TTC549 (cell line): ENCODE measurements at regions not wholly inside any gene's neighbourhood (a gene's known extent, or its start where the extent isn't known, plus 50 kb on each side); places are given as distances from the start of the nearest gene placed in this dataset.
"Not testable (repeated sequence)": the region's sequence is repeated elsewhere in the genome, so short reads cannot be mapped to it uniquely, and the experiment has no call there.

Source experiments
- FAIRE-seq: peaks from 2 replicates; lab custom pipeline; 2012; peaks lifted over from hg19 to GRCh38; lab: Jason Lieb, UNC

DNA sequence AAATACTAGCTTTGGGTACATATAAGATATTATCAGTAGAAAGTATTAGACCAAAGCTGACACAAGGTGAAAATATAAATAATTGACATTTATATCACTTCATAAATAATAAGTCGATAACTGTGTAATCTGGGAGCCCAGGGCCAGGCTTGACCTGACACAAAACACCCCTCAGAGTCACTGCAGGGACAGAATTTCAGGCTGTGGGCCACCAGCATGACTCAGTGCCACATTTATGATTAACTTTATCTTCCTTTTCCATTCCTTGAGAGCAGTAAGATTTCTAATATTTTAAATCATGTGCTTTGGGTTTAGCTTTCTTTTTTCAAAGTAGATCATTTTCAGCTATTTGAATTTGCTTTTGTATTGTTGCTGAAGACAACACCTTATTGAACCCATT lies 102.9 kb upstream of the NFE2L3 start:
- FAIRE-seq = no peak

DNA sequence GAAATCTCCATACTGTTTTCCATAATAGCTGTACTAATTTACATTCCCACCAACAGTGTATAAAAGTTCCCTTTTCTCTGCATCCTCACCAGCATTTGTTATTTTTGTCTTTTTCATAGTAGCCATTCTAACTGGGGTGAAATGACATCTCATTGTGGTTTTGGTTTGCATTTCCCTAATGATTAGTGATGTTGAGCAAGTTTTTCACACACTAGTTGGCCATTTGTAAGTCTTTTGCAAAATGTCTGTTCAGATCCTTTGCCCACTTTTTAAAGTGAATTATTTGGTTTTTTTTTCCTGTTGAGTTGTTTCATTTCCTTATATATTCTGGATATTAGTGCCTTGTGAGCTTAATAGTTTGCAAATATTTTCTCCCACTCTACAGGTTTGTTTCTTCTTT lies 101.0 kb upstream of the NFE2L3 start:
- no peak for FAIRE-seq

DNA sequence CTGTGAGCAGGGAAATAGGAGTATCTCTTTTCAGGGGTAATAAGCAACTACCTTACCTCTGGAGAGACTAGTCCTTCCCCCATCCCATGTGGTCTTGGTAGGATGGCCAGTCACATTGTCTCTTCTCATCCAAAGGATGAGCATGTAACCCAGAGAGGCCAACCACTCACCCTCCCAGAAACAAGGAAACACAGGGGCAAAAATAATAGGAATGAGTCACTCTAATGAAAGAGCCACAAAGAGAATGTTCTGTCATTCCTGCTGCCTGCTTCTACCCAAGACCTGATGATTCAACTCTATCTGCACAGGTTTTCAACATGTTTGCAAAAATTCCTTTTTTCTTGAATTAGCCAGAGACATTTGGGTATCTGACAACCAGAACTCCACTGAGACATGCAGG lies 99.3 kb upstream of the NFE2L3 start:
- no peak for FAIRE-seq

DNA sequence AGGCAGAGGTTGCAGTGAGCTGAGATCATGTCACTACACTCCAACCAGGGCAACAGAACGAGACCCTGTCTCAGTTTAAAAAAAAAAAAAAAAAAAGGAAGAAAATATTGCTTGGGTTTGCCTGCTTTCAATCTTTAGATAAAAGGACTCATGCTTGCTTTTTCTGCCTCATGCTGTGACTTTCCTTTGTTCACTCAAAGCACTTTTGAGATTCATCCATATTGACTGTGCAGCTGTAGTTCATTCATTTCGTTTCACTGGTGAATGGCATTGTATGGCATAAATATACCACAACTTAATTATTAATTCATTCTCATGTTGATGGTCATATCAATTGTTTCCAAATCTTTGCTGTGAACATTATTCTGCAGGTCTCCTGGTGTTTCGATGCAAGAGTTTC lies 97.6 kb upstream of the NFE2L3 start:
- no peak for FAIRE-seq

DNA sequence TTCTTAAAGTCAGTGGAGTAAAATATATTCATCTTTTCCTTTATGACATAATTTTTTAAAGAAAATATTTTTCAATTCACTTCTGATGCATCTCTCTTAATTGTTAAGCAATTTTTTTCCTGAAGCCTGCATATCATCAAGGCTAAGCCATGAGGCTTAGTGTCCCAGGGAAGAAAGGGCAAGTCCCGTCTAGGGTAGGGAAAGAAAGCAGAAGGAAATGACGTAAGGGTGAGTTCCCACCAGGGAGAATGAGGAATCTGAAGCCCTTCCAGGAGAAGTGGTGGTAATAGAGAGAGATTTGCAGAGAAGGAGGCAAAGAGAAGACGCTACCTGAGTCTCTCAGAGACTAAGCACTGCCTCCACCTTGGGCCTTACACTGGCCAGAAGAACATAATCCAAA lies 96.8 kb upstream of the NFE2L3 start:
- no peak for FAIRE-seq

DNA sequence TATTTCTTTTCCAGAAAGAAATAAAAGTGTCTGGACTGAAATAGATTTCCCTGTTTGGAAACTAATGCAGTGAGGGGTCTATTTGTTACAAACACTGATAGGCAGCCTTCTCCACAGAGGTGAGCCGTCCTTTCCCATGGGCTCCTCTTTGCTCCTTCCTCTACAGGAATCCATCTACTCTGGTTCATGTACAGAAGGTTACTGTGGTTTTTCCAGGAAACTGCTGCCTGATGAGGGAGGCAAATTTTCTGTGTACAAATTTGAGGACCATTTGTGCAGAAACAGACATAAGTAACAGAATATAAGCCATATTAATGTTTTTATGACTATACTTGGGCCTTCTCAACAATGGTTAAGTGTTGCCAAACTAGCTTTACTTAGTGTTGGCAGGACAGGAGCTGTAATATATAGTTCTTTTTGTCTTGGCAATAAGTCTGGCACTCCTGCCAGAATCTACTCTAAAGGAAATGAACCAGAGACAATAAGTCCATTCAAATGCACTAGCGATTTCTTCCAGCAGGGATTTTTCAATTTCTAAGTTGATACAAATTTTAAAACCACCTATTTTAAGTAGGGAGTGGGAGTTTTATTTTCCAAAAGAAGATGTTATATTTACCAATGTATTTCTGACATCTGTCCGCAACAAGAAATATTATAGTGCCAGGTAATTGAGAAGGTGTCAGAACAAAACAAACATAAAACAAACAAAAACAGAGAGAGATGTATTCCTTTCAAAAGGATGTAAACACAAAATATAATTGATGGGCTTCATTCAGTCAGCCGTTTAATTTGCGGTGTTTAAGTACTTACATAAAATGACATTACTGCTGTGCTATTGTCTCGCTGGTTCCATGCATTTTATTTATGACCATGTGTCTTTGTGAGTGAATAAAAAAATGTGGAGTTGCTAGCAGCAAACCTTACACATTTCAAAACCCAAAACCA lies 91.0 kb upstream of the NFE2L3 start:
- no peak for FAIRE-seq

DNA sequence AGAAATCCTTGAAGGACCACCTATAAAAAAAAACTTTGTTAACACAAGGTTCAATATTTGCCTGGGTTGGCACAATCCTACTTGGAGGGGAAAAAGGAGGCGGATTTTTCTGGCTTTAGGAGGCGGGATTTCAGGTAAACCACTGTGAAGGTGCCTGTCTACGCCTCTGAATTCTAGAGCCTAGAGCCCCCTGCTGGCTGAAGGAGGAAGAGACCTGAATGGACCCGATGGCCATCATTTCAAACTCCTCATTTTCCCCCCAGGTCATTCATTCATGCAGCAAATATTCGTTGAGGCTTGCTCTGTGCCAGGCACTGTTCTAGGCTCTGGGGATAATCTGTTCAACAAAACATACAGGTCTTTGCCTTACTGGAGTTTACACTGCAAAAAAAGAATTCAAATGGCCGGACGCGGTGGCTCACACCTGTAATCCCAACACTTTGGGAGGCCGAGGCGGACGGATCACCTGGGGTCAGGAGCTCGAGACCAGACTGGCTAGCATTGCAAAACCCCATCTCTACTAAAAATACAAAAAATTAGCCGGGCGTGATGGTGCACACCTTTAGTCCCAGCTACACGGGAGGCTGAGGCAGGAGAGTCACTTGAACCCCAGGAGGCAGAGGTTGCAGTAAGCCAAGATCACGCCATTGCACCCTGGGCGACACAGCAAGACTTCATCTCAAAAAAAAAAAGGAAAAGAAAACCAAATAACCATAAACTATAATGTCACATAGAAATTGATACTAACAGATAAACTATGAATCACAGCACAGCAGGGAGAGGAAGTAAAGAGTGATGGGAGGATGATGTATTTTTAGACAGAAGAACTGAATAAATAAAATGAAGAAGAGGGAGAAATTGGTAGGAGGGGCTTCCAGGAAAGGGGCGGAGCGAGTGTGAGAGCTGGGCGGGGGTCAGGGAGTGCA lies 90.1 kb upstream of the NFE2L3 start:
- FAIRE-seq = no peak

DNA sequence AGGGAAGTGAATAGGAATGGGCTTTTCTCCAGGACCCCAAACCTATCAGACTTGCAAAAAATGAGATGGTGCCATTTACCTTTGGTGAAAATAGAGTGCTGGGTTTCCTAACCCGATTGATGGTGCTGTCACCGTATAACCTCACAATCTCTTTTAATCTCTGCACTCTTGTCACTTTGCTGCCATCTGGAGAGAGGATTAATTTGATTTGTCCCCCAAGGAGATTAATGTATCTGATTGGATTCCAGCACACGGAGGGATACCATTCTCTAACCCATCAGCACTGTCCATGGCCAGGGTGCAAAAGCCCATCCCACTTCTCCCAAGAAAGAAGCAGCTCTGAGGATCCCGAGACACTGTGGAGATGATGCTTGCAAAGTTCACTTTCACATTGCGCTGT lies 86.3 kb upstream of the NFE2L3 start:
- no peak for FAIRE-seq

DNA sequence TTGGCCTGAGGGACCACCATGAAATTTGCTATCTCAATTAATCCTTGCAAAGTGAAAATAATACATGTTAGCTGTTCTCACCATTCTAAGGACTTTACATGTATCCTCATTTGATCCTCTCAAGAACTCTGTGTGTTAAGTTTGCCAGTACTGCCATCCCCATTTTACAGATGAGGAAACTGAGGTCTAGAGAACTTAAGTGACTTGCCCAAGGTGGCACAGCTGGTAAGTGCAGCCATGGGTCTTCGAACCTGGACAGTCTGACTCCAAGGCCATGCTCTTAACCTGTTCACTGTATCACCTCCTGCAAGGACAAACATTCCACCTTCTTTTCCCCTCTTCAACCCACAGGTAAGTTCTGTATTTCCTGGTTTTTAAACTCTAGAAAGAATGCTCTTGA lies 85.3 kb upstream of the NFE2L3 start:
- FAIRE-seq = no peak

DNA sequence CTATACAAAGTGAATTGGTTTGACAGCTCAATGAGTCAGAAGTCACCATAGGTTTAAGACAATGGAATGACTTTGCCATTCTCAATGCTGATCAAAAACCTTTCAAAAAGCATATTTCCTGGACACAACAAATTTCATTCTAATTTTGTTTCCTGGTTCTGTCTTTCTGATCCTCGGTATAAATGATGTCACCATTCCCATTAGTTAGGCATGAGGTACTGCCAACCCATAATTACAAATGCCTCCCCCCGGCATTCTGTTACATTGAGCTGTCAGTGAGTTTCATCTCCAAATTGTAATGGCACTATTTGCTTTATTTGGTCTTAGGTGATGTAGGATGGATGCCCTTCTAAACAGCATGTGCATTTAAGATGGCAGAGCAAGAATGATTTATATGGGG lies 81.7 kb upstream of the NFE2L3 start:
- no peak for FAIRE-seq

DNA sequence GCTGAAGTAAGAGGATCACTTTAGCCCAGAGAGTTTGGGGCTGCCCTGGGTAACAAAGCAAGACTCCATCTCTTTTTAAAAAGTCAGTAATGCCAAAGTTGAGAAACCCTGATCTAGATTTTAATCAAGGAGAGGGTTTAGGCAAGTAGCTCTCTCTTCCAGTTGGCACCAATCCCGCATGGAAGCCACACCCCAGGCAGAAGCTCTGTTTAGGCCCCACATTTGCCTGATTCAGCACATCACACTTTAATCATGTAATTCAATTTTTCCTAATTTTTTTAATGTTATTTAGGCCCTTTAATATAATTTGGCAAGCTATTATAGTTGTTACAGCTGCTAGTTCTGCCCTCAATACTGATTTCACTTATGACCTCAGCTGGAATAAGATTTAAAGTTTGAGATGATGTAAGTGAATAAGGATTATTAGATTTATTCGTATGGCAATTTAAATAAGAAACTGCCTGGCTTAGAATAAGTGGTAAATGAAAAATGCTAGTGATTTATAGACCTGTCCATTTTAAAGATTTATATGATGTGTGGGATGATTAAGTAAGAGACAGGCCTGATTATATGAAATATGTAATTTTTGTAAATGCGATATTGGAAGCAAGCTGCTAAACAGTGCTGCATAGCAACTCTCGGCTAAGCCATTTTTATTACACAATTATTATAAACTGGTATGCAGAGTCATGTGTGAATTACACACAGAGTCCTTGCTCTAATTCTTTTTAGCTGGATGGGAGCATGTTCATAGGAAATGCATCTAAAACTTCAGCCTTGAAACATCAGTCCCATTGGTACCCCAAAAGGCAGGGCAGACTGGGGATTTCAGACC lies 80.2 kb upstream of the NFE2L3 start:
- no peak for FAIRE-seq

DNA sequence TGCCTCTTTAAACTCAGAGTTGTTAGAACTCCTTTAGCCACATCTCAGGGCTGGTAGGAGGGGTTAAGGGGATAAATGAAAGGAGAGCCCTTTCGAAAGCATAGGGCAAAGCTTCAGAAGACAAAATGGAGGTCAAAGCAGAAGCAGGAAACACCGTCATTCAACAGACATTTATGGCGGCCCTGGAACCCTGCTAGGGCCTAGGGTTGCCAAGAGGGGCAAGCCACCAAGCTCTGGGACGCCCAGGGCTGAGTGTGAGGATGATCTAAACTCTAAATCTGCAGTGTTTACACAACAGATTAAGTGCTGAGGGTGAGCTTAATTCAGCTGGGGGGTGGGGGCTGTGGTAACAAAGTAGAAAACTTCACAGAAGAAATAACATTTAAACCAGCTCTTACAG lies 79.0 kb upstream of the NFE2L3 start:
- no peak for FAIRE-seq

DNA sequence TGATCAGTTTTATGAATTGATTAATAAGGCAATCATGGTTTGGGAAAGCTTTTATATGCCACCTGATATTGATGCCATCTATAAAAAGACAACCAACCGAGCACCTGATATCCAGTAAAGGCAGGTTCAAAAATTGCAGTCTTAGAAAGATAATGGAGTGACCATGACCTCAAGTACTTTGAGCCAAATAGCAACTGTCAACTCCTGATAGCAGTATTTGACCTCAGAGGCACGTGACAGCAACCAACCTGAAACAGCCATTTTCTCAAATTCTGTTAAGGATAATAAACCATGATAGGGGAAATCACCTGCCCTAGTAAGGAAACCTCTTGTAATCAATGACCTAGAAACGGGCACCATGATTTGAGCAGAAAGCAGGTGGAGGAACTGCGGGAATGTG lies 77.1 kb upstream of the NFE2L3 start:
- FAIRE-seq = no peak

DNA sequence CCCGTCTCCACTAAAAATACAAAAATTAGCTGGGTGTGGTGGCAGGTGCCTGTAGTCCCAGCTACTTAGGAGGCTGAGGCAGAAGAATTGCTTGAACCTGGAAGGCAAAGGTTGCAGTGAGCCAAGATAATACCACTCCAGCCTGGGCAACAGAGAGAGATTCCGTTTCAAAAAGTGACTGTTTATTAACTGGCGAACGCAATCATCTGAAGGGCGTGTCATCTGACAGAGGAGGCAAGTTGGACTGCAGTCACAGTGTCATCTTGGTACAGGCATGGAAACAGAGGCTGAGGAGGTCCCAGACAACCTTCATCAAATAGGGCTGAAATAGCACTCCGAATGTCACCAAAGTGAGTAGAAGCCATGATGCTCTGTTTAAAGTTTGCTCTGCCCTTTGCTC lies 75.3 kb upstream of the NFE2L3 start:
- FAIRE-seq = no peak

DNA sequence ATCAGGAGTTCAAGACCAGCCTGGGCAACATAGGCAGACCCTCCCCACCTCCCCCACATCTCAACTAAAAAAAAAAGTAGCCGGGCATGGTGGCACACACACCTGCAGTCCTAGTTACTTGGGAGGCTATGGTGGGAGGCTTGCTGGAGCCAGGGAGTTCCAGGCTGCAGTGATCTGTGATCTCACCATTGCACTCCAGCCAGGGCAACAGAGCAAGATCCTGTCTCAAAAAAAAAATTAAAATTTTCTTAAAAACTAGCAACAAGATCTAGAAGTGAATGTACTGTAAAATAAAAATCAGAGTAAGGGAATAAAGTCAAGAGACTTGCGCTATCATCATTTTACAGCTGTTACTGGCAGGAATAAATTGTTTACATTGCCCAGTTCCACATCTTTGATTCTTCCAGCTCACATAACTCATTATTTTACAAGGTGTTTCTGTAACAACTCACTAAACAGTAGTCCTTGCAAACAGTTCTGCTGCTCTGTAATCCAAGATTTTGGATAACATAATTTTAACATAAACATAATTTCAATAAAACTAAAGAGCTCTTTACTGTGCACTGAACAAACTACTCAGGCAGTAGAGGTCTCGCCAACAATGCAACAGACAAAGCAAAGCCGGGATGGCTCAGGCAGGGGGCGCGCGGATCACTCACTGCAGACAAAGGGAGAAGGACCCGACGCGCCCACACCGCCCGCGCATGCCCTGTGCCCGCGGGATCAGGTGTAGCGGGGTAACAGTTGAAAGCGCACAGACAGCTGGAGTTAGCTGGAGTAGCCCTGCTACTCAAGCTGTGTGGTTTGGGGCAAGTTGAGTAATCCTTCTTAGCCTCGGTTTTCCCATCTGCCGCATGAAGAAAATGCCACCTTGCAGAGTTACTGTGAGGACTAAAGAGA lies 73.3 kb upstream of the NFE2L3 start:
- no peak for FAIRE-seq

DNA sequence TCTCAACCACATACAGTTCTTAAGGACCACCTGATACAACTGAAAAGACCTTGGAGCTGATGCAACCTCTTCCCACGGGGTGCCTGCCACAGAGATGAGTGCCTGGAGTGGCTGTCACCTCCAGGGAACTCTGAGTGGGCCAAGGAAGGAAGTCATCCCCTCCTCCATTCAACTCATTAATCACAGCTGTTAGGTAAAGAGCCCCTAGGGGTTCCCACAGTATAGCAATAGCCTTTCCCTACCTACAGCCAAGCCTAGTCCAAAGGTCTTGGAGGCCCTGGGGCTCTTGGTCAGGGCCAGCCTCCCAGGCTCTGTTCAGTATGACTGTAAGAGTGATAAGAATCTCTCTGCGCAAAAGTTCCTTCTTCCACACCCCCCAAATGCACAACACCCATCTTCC lies 70.4 kb upstream of the NFE2L3 start:
- FAIRE-seq = no peak

DNA sequence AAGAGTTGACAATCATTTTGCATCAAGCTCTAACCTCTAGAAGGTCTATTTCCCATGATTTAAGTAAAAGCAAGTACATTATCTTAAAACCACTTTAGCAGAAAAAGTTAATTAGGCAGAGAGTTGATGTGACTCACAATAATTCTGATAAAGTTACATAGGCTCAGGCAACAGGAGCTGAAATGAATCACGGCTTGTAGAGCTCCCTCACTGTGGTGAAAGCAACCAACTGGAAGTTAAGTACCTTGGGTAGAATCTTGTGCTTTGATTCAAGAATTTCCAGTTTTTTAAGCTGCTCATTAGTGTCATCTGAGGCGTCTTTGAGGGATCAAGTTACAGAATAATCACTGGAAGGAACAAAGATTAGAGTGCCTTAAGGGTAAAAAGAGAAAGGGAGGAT lies 68.9 kb upstream of the NFE2L3 start:
- no peak for FAIRE-seq

DNA sequence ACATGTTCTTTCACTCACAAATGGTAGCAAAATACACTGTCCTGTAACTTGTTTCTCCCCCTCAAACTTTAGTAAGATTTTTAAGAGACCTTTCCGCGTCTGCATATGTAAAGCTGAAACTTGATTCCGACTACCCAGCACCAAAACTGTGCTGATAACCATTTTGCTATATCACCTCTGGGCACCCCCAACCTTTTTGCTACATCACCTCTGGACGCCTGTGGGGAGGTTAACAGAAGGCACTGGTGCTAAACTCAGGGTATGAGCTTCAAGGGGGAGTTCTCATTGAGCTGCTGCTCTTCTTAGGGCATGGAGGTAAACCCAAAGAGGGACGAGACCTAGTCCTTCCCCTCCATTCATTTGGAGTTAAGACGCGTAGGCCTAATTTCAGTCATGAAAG lies 67.6 kb upstream of the NFE2L3 start:
- no peak for FAIRE-seq

DNA sequence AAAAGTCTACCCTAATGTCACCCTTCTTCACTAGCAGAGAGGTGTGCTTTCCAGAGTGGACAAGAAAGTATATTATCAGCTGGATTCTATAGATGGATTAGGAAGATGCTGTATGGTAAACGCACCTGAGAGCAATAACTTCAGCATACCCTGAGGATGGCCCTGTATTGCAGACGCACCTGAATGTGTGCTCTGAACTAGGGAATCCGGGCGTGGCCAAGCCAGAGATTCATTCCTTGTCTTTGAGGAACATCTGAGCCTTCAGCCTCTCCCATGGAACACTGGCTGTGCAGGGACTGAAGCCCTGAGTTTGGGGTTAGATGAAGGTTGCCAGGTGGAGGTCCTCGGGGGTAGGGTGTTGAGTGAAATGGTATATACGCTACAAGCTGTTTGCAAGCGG lies 66.2 kb upstream of the NFE2L3 start:
- FAIRE-seq = no peak

DNA sequence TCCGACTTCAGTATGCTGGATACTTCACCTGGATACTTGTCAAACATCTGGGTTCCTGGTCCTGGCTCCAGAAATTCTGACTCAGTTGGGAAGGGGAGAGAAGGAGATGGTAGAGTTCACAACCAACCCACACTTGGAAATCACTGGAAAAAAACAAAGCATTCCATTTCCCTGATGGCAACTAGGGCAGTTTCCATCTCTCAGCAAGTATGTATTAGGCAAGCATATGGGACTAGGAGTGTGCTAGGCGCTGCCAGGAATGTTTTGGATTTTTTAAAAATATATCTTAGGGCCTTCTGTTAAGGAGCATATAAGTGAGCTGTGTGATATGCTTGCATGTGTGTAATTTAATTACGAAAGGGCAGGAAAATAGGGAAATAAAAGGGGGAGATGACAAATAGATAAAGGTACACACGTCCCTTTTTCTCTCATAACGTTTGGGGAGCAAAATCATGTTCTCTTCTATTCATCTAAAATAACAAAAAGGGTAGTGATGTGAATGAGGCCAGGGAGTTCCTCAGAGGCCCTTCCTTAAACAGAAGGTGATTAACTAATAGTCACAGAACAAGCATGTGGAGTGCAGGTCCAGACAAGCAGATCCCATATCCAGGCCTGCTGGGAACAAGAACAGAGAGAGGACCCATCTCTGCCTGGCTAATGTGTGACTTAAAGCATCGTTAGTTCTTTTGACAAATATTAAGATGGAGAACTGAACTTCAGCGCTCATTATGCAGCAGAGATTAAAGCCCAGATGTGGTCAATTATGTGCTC lies 64.5 kb upstream of the NFE2L3 start:
- no peak for FAIRE-seq

DNA sequence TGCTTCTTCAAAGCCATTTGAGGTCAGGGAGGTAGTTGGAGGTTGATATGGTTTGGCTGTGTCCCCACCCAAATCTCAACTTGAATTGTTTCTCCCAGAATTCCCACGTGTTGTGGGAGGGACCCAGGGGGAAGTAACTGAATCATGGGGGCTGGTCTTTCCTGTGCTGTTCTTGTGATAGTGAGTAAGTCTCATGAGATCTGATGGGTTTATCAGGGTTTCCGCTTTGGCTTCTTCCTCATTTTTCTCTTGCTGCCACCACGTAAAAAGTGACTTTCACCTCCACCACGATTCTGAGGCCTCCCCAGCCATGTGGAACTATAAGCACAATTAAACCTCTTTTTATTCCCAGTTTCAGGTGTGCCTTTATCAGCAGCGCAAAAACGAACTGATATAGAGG lies 62.5 kb upstream of the NFE2L3 start:
- not testable (repeated sequence) for FAIRE-seq
